ENCODE measurements at regions not wholly inside any gene's neighbourhood (a gene's known extent, or its start where the extent isn't known, plus 50 kb on each side); places are given as distances from the start of the nearest gene placed in this dataset.
"Not testable (repeated sequence)": the region's sequence is repeated elsewhere in the genome, so short reads cannot be mapped to it uniquely, and the experiment has no call there.

- no peak for DNase-seq (ENCODE audit: low spot score)
Observed at GRCh38 chr21:19076031-19076430, 672.4 kb upstream of the TMPRSS15 start.

DNA sequence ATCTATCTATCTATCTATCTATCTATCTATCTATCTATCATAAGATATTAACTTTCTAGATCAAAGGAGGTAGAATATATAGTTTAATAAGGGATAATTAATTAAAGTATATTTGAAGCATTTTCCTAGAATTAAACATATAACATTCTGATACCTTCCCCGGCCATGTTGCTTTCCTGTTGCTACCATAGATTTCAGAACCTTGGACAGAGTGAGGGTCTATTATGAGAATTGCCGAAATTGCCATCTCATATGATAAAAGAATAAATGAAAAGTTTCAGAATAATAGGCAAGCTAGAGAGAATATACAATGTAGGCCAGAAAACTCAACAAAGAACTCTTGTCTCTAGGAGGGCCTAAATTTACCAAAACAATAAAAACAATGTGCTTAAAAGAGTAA is 706.1 kb upstream of the TMPRSS15 start:
- no peak for DNase-seq (ENCODE audit: low spot score)

DNA sequence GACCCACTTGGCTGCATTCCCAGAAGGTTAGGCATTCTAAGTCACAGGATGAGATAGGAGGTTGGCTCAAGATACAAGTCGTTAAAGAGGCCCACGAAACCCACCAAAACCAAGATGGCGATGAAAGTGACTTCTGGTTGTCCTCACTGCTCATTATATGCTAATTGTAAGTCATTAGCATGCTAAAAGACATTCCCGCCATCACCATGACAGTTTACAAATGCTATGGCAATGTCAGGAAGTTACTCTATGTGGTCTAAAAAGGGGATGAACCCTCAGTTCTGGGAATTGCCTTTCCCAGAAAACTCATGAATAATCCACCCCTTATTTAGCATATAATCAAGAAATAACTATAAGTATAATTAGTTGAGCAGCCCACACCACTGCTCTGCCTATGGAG is 715.7 kb upstream of the TMPRSS15 start:
- DNase-seq (ENCODE audit: low spot score): not testable (repeated sequence)

GRCh38 chr21:19120591-19120990 is 717.0 kb upstream of the TMPRSS15 start:
- no peak for DNase-seq (ENCODE audit: low spot score)

DNA sequence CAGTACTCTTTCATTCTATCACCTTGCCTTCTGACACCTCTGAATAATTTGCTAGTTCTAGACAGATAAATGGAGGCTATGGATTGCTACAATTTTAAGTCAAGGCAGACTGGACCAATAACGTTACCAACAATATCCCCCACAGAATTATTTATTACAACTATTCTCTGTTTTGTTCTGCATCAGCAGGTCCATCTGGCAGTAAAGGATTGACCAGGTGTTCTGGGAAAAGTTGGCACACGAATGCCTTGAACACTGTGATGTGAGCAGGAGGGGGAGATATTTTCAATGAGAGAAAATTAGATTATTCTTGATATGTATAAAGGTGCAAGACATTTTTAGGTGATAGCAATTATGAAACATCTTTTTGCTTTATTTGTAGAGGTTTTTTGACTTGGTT is 718.8 kb upstream of the TMPRSS15 start:
- DNase-seq (ENCODE audit: low spot score): no peak

- no peak for DNase-seq (ENCODE audit: low spot score)
Observed at GRCh38 chr21:19123053-19123452, 719.5 kb upstream of the TMPRSS15 start.

- DNase-seq (ENCODE audit: low spot score): no peak
Observed at GRCh38 chr21:19123525-19123924, 719.9 kb upstream of the TMPRSS15 start.

DNA sequence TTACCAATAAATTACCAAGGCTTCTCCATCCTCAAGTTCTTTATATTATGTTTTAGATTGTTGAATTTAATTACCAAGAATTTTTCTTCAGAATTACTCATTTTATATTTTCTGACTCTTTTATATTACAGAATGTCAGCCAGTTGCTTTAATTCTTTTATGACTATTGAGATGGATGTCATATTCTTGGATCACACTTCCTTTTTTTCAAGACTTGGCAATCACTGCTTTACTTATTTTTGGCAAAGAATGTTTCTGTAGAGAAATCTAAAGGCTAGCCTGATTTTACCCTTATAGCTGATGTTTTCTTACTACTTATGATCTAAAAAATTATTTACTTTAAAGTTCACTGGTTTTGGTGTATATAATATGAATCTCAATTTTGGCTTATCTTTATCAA is 721.1 kb upstream of the TMPRSS15 start:
- DNase-seq (ENCODE audit: low spot score): no peak

DNA sequence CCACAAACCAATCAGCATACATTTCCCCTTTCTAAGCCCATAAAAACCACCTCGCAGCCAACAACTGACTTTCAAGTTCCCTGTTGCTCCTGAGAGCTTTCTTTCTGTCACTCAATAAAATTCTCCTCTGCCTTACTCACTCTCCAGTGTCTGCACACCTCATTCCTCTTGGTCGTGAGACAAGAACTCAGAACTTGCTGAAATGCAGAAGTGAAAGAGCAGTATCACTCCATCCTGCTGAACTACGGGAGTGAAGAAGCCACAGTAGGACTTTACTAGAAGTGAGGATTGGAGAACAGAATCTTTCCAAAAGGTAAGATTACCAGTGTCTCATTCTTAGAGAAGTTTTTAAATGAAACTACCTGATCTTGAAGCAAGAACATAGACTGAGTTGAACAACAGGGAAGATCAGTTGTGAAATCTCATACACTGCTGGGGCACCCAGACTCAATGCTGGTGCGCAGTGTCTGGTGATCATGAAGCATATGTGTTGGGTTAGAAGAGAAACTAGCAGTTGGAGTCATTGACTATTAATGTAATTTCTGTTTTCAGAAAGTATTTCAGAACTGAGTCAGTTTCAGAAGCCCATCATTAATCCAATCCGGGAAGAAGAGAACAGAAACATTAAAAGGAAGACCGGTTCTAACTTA is 726.9 kb upstream of the TMPRSS15 start:
- DNase-seq (ENCODE audit: low spot score): no peak

- DNase-seq (ENCODE audit: low spot score): no peak
Observed at GRCh38 chr21:19141511-19141910, 737.9 kb upstream of the TMPRSS15 start.

GRCh38 chr21:19145682-19146293 is 742.2 kb upstream of the TMPRSS15 start:
- no peak for DNase-seq (ENCODE audit: low spot score)

- DNase-seq (ENCODE audit: low spot score): no peak
Observed at GRCh38 chr21:19148056-19148455, 744.5 kb upstream of the TMPRSS15 start.

DNA sequence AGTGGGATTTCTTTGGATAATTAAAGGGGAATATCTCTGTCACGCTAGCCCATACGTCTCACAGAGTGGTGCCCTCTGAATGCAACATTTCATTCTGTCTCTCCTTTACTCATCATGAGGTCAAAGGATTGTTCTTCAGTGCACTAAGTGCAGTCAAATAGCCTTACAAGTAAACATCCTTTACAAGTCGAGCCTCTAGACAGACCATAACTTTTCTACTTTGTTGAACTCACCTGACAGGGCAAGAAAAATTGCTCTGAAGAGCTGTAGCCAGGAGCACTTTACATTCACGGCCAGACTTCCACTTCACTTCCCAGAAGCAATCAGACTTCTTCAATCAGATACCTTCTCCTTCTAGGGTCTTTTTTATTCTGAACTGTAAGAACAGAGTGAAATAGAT is 768.0 kb upstream of the TMPRSS15 start:
- DNase-seq (ENCODE audit: low spot score): no peak

GRCh38 chr21:19181604-19182140 is 778.1 kb upstream of the TMPRSS15 start:
- no peak for DNase-seq (ENCODE audit: low spot score)

DNA sequence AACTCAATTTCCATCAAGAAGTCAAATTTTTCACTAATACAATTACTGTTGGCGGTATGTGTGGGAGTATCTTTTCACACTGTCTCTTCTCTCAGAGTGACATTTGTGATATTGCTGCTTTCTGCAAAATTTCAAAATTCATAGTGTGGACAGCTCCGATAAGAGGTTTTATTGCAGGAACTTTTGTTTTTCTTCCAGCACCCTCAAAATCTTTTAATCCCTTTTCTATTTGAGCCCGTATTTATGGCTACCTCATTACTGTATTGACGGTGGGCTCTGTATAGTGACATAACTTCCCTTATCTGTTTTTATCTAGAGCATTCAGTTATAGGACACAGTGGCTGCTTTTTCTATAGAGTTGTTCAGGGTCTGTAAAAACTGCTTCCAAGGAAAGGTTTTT is 794.4 kb upstream of the TMPRSS15 start:
- DNase-seq (ENCODE audit: low spot score): no peak

- no peak for DNase-seq (ENCODE audit: low spot score)
Observed at GRCh38 chr21:19198801-19199200, 795.2 kb upstream of the TMPRSS15 start.

GRCh38 chr21:19218163-19218562 is 814.6 kb upstream of the TMPRSS15 start:
- no peak for DNase-seq (ENCODE audit: low spot score)

DNA sequence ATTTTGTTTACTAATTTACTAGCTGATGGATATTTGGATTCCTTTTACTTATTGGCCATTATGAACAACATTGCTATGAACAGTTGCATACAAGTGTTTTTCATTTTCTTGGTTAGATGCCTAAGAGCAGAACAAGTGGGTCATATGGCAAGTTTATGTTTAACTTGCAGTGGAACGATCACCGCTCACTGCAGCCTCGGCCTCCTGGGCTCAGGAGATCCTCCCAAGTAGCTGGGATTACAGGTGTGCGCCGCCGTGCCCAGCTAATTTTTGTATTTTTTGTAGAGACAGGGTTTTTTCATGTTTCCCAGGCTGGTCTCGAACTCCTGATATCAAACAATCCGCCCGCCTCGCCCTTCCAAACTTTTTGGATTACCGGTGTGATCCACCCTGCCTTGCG is 820.5 kb upstream of the TMPRSS15 start:
- no peak for DNase-seq (ENCODE audit: low spot score)

GRCh38 chr21:19228226-19228625 is 824.6 kb upstream of the TMPRSS15 start:
- DNase-seq (ENCODE audit: low spot score): peak; percentile 81

DNA sequence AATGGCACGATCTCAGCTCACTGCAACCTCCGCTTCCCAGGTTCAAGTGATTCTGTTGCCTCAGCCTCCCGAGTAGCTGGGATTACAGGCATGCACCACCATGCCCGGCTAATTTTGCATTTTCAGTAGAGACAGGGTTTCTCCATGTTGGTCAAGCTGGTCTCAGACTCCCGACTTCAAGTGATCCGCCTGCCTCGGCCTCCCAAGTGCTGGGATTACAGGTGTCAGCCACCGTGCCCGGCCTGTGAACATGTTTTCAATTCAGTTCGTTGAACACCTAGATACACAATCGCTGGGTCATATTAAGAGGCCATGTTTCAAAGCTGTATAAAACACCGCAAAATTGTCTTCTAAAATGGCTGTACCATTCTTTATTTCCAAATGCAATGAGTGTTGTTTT is 830.3 kb upstream of the TMPRSS15 start:
- not testable (repeated sequence) for DNase-seq (ENCODE audit: low spot score)

GRCh38 chr21:19236209-19236608 is 832.6 kb upstream of the TMPRSS15 start:
- DNase-seq (ENCODE audit: low spot score): no peak

- DNase-seq (ENCODE audit: low spot score): no peak
Observed at GRCh38 chr21:19237608-19238007, 834.0 kb upstream of the TMPRSS15 start.

GRCh38 chr21:19239696-19240095 is 836.1 kb upstream of the TMPRSS15 start:
- no peak for DNase-seq (ENCODE audit: low spot score)

Measured in SW480 (cell line).